Neural cell (in vitro differentiated cells): ENCODE measurements at regions not wholly inside any gene's neighbourhood (a gene's known extent, or its start where the extent isn't known, plus 50 kb on each side); places are given as distances from the start of the nearest gene placed in this dataset.

Experiments
- H2AFZ ChIP-seq: fragments of 200-600, 300-800 bp; sonication (generic), shearing (Covaris generic); 2 replicates; pipeline ENCODE4 v1.6.0; 2014; ENCODE audit warnings: low read depth, mild to moderate bottlenecking, antibody characterized with exemption, low read length, moderate library complexity
- H3F3A ChIP-seq: fragments of 200-600 bp; shearing (Covaris generic); 2 replicates; pipeline ENCODE4 v1.6.1; 2016; ENCODE audit warnings: mild to moderate bottlenecking, moderate library complexity, mixed read lengths, antibody characterized with exemption, low read length; ENCODE audit not compliant: insufficient read depth, poor library complexity, severe bottlenecking
- H3K27ac ChIP-seq: fragments of 200-600, 300-800 bp; sonication (generic), shearing (Covaris generic); 2 replicates; pipeline ENCODE4 v1.5.1; 2014; ENCODE audit warnings: mild to moderate bottlenecking, low read length, moderate library complexity
- H3K27me3 ChIP-seq: fragments of 300-800, 200-600 bp; sonication (generic), shearing (Covaris generic); 2 replicates; pipeline ENCODE4 v1.6.0; 2014; ENCODE audit warnings: mild to moderate bottlenecking, low read depth, low read length, moderate library complexity; ENCODE audit not compliant: insufficient read depth
- H3K36me3 ChIP-seq: fragments of 300-800, 200-600 bp; sonication (generic), shearing (Covaris generic); 2 replicates; pipeline ENCODE4 v1.5.1; 2014; ENCODE audit warnings: mild to moderate bottlenecking, antibody characterized with exemption, low read length, moderate library complexity; ENCODE audit not compliant: insufficient read depth
- H3K4me2 ChIP-seq: fragments of 300-800, 200-600 bp; sonication (generic), shearing (Covaris generic); 2 replicates; pipeline ENCODE4 v1.6.0; 2014; ENCODE audit warnings: mild to moderate bottlenecking, low read length
- H3K4me3 ChIP-seq: fragments of 300-800, 200-600 bp; sonication (generic), shearing (Covaris generic); 2 replicates; pipeline ENCODE4 v1.5.1; 2014; ENCODE audit warnings: mild to moderate bottlenecking, low read length, moderate library complexity
- H3K79me2 ChIP-seq: fragments of 200-600 bp; shearing (Covaris generic); replicated peaks from 2 replicates; pipeline ENCODE4 v1.6.0; 2014; ENCODE audit warnings: mild to moderate bottlenecking, low read length, moderate library complexity; ENCODE audit not compliant: insufficient read depth
- H3K9ac ChIP-seq: fragments of 300-800, 200-600 bp; sonication (generic), shearing (Covaris generic); 2 replicates; pipeline ENCODE4 v1.6.1; 2016; ENCODE audit warnings: mild to moderate bottlenecking, low read length, mixed read lengths
- H3K9me2 ChIP-seq: fragments of 200-600 bp; shearing (Covaris generic); 2 replicates; pipeline ENCODE4 v1.6.1; 2016; ENCODE audit warnings: mild to moderate bottlenecking, low read length, mixed read lengths; ENCODE audit not compliant: insufficient read depth
- H3K9me3 ChIP-seq: fragments of 200-600, 300-800 bp; sonication (generic), shearing (Covaris generic); 2 replicates; pipeline ENCODE4 v1.6.1; 2016; ENCODE audit warnings: mild to moderate bottlenecking, mixed run types, low read length, moderate library complexity, mixed read lengths
- H4K20me1 ChIP-seq: fragments of 200-600 bp; shearing (Covaris generic); 2 replicates; pipeline ENCODE4 v1.6.1; 2016; ENCODE audit warnings: mild to moderate bottlenecking, mixed run types; ENCODE audit not compliant: insufficient read depth
- EP300 ChIP-seq: fragments of 450-650 bp; conservative IDR thresholded peaks from 2 replicates; pipeline ENCODE4 v1.6.1; 2014; ENCODE audit warnings: antibody characterized with exemption, mild to moderate bottlenecking, moderate library complexity; ENCODE audit not compliant: poor library complexity, severe bottlenecking
- EZH2 ChIP-seq: fragments of 200-600, 300-800 bp; shearing (Covaris generic), sonication (generic); IDR thresholded peaks from 2 replicates; pipeline ENCODE4 v1.6.1; 2014; ENCODE audit warnings: antibody characterized with exemption, low read length, borderline replicate concordance, mild to moderate bottlenecking; ENCODE audit not compliant: insufficient read depth, poor library complexity, severe bottlenecking
- MXI1 ChIP-seq: fragments of 450-650 bp; conservative IDR thresholded peaks from 2 replicates; pipeline ENCODE4 v1.6.1; 2014; ENCODE audit warnings: antibody characterized with exemption, mild to moderate bottlenecking; ENCODE audit not compliant: poor library complexity, severe bottlenecking
- POLR2AphosphoS5 ChIP-seq: IDR thresholded peaks from 2 replicates; pipeline ENCODE4 v1.6.1; 2012
- RAD21 ChIP-seq: fragments of 450-650 bp; conservative IDR thresholded peaks from 2 replicates; pipeline ENCODE4 v1.6.1; 2014; ENCODE audit warnings: antibody characterized with exemption, mild to moderate bottlenecking, moderate library complexity
- SMC3 ChIP-seq: fragments of 450-650 bp; conservative IDR thresholded peaks from 2 replicates; pipeline ENCODE4 v1.6.1; 2014; ENCODE audit warnings: antibody characterized with exemption, mild to moderate bottlenecking, moderate library complexity; ENCODE audit not compliant: poor library complexity
- TAF1 ChIP-seq: IDR thresholded peaks from 2 replicates; pipeline ENCODE4 v1.6.1; 2012; ENCODE audit warnings: low read depth
- TF ChIP-seq, protein P1 (sequence below): IDR thresholded peaks from 2 replicates; pipeline ENCODE4 v1.6.1; 2012; ENCODE audit warnings: borderline replicate concordance
- TF ChIP-seq, protein P2 (sequence below): fragments of 450-650 bp; IDR thresholded peaks from 2 replicates; pipeline ENCODE4 v1.5.1; 2014; ENCODE audit warnings: antibody characterized with exemption, mild to moderate bottlenecking, moderate library complexity; ENCODE audit not compliant: poor library complexity, severe bottlenecking

GRCh38 chr2:4049463-4049862, 346.1 kb downstream of the DCDC2C start:
- H3K9ac ChIP-seq, result no peak overlapping the region
- no peak overlapping the region for H2AFZ ChIP-seq
- no peaks in the 10 kb centered on the region for H3K9me2 ChIP-seq
- no peak for TF ChIP-seq SMC3
- no peak for TF ChIP-seq POLR2AphosphoS5
- TF ChIP-seq, protein P1, sequence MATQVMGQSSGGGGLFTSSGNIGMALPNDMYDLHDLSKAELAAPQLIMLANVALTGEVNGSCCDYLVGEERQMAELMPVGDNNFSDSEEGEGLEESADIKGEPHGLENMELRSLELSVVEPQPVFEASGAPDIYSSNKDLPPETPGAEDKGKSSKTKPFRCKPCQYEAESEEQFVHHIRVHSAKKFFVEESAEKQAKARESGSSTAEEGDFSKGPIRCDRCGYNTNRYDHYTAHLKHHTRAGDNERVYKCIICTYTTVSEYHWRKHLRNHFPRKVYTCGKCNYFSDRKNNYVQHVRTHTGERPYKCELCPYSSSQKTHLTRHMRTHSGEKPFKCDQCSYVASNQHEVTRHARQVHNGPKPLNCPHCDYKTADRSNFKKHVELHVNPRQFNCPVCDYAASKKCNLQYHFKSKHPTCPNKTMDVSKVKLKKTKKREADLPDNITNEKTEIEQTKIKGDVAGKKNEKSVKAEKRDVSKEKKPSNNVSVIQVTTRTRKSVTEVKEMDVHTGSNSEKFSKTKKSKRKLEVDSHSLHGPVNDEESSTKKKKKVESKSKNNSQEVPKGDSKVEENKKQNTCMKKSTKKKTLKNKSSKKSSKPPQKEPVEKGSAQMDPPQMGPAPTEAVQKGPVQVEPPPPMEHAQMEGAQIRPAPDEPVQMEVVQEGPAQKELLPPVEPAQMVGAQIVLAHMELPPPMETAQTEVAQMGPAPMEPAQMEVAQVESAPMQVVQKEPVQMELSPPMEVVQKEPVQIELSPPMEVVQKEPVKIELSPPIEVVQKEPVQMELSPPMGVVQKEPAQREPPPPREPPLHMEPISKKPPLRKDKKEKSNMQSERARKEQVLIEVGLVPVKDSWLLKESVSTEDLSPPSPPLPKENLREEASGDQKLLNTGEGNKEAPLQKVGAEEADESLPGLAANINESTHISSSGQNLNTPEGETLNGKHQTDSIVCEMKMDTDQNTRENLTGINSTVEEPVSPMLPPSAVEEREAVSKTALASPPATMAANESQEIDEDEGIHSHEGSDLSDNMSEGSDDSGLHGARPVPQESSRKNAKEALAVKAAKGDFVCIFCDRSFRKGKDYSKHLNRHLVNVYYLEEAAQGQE, result no peak
- TF ChIP-seq RAD21, result no peak
- TF ChIP-seq MXI1, result no peak
- TF ChIP-seq TAF1, result no peak
- TF ChIP-seq EP300, result no peak
- TF ChIP-seq, protein P2, sequence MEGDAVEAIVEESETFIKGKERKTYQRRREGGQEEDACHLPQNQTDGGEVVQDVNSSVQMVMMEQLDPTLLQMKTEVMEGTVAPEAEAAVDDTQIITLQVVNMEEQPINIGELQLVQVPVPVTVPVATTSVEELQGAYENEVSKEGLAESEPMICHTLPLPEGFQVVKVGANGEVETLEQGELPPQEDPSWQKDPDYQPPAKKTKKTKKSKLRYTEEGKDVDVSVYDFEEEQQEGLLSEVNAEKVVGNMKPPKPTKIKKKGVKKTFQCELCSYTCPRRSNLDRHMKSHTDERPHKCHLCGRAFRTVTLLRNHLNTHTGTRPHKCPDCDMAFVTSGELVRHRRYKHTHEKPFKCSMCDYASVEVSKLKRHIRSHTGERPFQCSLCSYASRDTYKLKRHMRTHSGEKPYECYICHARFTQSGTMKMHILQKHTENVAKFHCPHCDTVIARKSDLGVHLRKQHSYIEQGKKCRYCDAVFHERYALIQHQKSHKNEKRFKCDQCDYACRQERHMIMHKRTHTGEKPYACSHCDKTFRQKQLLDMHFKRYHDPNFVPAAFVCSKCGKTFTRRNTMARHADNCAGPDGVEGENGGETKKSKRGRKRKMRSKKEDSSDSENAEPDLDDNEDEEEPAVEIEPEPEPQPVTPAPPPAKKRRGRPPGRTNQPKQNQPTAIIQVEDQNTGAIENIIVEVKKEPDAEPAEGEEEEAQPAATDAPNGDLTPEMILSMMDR, result no peak
- no peak for TF ChIP-seq EZH2
- H3K36me3 ChIP-seq, result no peaks in the 10 kb centered on the region
- no peaks in the 10 kb centered on the region for H3K9me3 ChIP-seq
- no peaks in the 10 kb centered on the region for H3F3A ChIP-seq
- no peaks in the 10 kb centered on the region for H4K20me1 ChIP-seq
- H3K79me2 ChIP-seq, result no peaks in the 10 kb centered on the region
- no peak overlapping the region for H3K27ac ChIP-seq
- no peak overlapping the region for H3K4me3 ChIP-seq
- H3K27me3 ChIP-seq, result no peaks in the 10 kb centered on the region
- no peak overlapping the region for H3K4me2 ChIP-seq

GRCh38 chr2:4053769-4054493, 350.6 kb downstream of the DCDC2C start:
- Histone ChIP-seq H3F3A (no peaks in the 10 kb centered on the region), H4K20me1 (no peaks in the 10 kb centered on the region), H3K27me3 (no peaks in the 10 kb centered on the region), H3K9ac (no peak overlapping the region), H3K9me3 (no peaks in the 10 kb centered on the region), H3K79me2 (no peaks in the 10 kb centered on the region), H3K4me3 (no peak overlapping the region), H3K9me2 (no peaks in the 10 kb centered on the region), H3K4me2 (no peak overlapping the region), H3K36me3 (no peaks in the 10 kb centered on the region), H3K27ac (no peak overlapping the region), H2AFZ (no peak overlapping the region)
- TF ChIP-seq SMC3 (no peak), POLR2AphosphoS5 (no peak), RAD21 (no peak), TAF1 (no peak), EZH2 (no peak), EP300 (no peak), MXI1 (no peak)
- TF ChIP-seq, protein P1, result no peak
- TF ChIP-seq, protein P2, result no peak
